22Rv1 (cell line): ENCODE measurements at regions not wholly inside any gene's neighbourhood (a gene's known extent, or its start where the extent isn't known, plus 50 kb on each side); places are given as distances from the start of the nearest gene placed in this dataset.

Experiments used
- H3K27ac ChIP-seq: fragments of 450-650 bp; 2 replicates; pipeline ENCODE4 v1.5.1; 2017
- CTCF ChIP-seq: fragments of 450-650 bp; IDR thresholded peaks from 2 replicates; pipeline ENCODE4 v1.5.1; 2017; ENCODE audit warnings: mild to moderate bottlenecking
- ZFX ChIP-seq: fragments of 450-650 bp; IDR thresholded peaks from 2 replicates; pipeline ENCODE4 v1.6.1; 2017; ENCODE audit warnings: antibody characterized with exemption, borderline replicate concordance

- H3K27ac ChIP-seq: no peak overlapping the region
- TF ChIP-seq ZFX (no peak), CTCF (no peak)
Observed at GRCh38 chr13:76723551-76724232, 162.5 kb downstream of the KCTD12 start.

GRCh38 chr13:76722782-76723181 is 163.4 kb downstream of the KCTD12 start:
- no peak overlapping the region for H3K27ac ChIP-seq
- TF ChIP-seq ZFX: no peak
- no peak for TF ChIP-seq CTCF

- H3K27ac ChIP-seq: no peak overlapping the region
- TF ChIP-seq CTCF: no peak
- no peak for TF ChIP-seq ZFX
Observed at GRCh38 chr13:76720821-76721220, 165.4 kb downstream of the KCTD12 start.

GRCh38 chr13:76720416-76720815 is 165.8 kb downstream of the KCTD12 start:
- TF ChIP-seq CTCF (no peak), ZFX (no peak)
- H3K27ac ChIP-seq: no peak overlapping the region

- H3K27ac ChIP-seq: no peak overlapping the region
- TF ChIP-seq ZFX (no peak), CTCF (no peak)
Observed at GRCh38 chr13:76719955-76720354, 166.2 kb downstream of the KCTD12 start.

- TF ChIP-seq ZFX (no peak), CTCF (no peak)
- no peak overlapping the region for H3K27ac ChIP-seq
Observed at GRCh38 chr13:76717092-76717491, 169.1 kb downstream of the KCTD12 start.

GRCh38 chr13:76715621-76716020 is 170.6 kb downstream of the KCTD12 start:
- no peak overlapping the region for H3K27ac ChIP-seq
- no peak for TF ChIP-seq ZFX
- no peak for TF ChIP-seq CTCF
